ENCODE measurements at regions not wholly inside any gene's neighbourhood (a gene's known extent, or its start where the extent isn't known, plus 50 kb on each side); places are given as distances from the start of the nearest gene placed in this dataset.

DNA sequence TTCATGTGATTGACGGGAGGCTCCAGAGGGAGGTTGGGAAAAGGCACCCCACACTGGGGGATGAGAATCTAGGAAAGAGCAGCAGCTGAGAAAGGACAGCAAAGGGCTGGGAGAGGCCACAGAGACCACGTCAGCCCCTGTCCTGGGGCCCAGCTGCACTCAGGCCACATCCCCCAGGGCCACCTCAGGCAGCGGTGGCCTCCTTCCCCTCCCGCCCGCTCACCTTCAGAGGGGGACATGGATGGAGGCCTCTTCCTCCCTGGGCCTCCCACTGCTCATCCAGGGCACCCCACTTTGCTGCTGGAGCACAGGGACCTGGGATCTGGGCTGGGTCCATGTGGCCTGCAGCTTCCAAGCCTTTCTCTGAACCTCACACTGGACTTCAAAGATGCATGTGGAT lies 199.8 kb upstream of the HDAC4 start:
- no peak for TF ChIP-seq POLR2A (IDR thresholded peaks at IDR 0.05)
- TF ChIP-seq, protein P1, sequence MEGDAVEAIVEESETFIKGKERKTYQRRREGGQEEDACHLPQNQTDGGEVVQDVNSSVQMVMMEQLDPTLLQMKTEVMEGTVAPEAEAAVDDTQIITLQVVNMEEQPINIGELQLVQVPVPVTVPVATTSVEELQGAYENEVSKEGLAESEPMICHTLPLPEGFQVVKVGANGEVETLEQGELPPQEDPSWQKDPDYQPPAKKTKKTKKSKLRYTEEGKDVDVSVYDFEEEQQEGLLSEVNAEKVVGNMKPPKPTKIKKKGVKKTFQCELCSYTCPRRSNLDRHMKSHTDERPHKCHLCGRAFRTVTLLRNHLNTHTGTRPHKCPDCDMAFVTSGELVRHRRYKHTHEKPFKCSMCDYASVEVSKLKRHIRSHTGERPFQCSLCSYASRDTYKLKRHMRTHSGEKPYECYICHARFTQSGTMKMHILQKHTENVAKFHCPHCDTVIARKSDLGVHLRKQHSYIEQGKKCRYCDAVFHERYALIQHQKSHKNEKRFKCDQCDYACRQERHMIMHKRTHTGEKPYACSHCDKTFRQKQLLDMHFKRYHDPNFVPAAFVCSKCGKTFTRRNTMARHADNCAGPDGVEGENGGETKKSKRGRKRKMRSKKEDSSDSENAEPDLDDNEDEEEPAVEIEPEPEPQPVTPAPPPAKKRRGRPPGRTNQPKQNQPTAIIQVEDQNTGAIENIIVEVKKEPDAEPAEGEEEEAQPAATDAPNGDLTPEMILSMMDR (IDR thresholded peaks at IDR 0.05): no peak
- Histone ChIP-seq H3K27ac (no peak overlapping the region), H3K36me3 (no peaks in the 10 kb centered on the region), H3K9me3 (no peaks in the 10 kb centered on the region), H3K4me1 (no peaks in the 10 kb centered on the region), H3K4me3 (no peak overlapping the region), H3K27me3 (no peaks in the 10 kb centered on the region)
- DNase-seq: peak in 2 of 3 donors; percentile 24 to 36

DNA sequence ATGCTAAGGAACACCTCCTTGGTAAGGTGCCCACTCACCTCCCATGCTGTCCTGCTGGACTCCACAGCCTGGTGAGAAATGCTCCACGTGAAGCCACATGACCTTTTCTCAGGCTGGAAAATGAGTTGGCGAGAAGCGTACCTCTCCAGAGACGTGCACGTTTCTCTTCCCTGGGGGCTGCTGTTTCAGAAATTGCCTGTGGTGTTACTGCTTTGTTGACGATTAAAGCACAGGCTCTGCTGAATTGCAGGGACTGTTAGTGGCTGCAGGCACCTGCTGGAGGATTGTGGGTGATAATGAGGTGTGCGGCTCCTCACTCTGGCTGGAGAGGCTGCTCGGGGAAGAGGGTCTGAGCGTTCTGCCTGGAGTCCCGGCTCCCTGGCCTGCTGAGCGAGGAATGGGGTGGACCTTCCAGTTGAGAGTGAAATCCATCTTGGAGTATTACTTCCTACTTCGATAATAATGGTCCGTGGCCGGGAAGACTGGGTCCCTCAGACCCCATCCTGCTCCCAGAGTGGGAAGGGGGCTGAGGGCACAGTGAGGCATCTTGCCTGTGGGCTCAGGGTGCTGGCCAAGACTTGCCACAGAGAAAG lies 199.3 kb upstream of the HDAC4 start:
- TF ChIP-seq, protein P1 (IDR thresholded peaks at IDR 0.05): no peak
- TF ChIP-seq POLR2A (IDR thresholded peaks at IDR 0.05): no peak
- Histone ChIP-seq H3K4me1 (no peaks in the 10 kb centered on the region), H3K27me3 (no peaks in the 10 kb centered on the region), H3K9me3 (no peaks in the 10 kb centered on the region), H3K27ac (no peak overlapping the region), H3K4me3 (no peak overlapping the region), H3K36me3 (no peaks in the 10 kb centered on the region)
- DNase-seq: peak in 2 of 3 donors; percentile 7 to 12

DNA sequence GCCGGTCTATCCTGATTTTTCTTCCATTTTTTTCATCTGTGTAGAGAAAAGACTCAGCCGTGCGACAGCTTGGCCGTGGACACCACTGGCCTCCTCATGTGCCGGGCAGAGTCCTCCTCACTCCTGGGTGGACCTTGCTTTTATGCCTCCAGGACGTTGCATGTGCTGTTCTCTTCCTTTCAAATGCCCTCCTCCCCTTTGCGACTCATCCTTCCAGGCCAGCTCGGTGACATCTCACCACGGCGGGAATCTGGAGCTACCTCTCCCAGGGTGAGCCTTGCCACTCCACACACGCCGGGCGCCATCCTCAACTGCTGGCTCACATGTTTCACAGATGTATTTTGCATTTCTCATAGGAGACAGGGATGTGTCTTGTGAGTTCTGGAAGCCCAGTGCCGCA lies 198.5 kb upstream of the HDAC4 start:
- no peaks in the 10 kb centered on the region for H3K27me3 ChIP-seq
- H3K9me3 ChIP-seq: no peaks in the 10 kb centered on the region
- H3K36me3 ChIP-seq: no peaks in the 10 kb centered on the region
- H3K27ac ChIP-seq: no peak overlapping the region
- DNase-seq: peak; percentile 6 to 33 (median 26)
- no peak overlapping the region for H3K4me3 ChIP-seq
- no peaks in the 10 kb centered on the region for H3K4me1 ChIP-seq
- no peak for TF ChIP-seq POLR2A (IDR thresholded peaks at IDR 0.05)
- TF ChIP-seq, protein P1 (IDR thresholded peaks at IDR 0.05): no peak

DNA sequence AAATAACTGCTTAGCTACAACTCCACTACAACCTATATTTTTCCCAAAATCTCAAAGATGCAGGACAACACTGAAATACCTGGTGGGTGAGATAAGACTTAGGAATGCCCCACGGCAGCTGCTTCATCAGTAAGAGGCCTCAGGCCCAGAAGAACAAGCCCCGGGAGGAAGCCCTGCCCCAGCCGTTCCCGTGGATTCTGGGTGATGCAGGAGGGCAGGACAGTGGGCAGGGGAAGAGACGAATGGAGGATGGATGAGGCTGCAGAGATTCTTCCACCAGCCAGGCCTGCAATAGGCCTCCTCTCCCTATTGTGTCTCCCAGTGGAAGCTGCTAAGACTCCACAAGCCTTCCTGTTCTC lies 197.9 kb upstream of the HDAC4 start:
- Histone ChIP-seq H3K27me3 (no peaks in the 10 kb centered on the region), H3K36me3 (no peaks in the 10 kb centered on the region), H3K4me3 (no peak overlapping the region), H3K9me3 (no peaks in the 10 kb centered on the region), H3K4me1 (no peaks in the 10 kb centered on the region), H3K27ac (no peak overlapping the region)
- peak in 1 of 3 donors; percentile 28 for DNase-seq
- TF ChIP-seq, protein P1 (IDR thresholded peaks at IDR 0.05): no peak
- no peak for TF ChIP-seq POLR2A (IDR thresholded peaks at IDR 0.05)

DNA sequence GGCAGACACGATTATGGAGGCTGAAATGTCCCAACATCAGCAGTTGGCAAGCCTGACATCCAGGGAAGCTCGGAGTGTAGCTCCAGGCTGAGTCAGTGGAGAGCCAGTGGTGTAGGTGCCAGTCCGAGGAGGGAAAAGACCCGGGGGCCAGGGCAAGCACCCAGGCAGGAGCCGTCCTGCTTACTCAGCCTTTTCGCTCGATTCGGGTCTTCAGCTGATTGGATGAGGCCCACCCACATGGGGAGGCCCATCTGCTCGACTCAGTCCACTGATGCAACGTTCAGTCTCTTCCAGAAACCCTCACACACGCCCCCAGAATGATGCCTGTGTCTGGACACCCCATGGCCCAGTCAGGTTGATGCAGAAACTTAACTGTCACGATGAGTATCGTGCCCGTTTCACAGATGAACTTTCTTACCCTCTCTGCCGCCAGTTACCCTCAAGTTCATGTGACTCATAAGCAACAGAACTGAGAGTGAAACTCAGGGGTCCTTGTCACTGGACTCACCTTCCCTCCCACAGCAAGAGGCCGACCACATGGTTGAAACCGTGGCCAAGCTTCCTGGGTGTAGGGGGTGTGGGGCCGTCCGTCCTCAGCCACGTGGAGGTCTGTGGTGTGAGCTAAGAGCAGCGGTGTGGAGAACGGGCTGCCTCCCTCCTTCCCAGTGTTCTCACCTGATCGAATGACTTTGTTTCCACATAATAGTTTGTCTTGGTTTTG lies 197.4 kb upstream of the HDAC4 start:
- no peak overlapping the region for H3K4me3 ChIP-seq
- no peaks in the 10 kb centered on the region for H3K36me3 ChIP-seq
- no peak overlapping the region for H3K27ac ChIP-seq
- DNase-seq: peak in 2 of 3 donors; percentile 31 to 39
- no peaks in the 10 kb centered on the region for H3K4me1 ChIP-seq
- H3K9me3 ChIP-seq: no peaks in the 10 kb centered on the region
- no peaks in the 10 kb centered on the region for H3K27me3 ChIP-seq
- TF ChIP-seq POLR2A (IDR thresholded peaks at IDR 0.05): no peak
- TF ChIP-seq, protein P1 (IDR thresholded peaks at IDR 0.05): no peak
